HG03442 (cell line): ENCODE measurements at regions not wholly inside any gene's neighbourhood (a gene's known extent, or its start where the extent isn't known, plus 50 kb on each side); places are given as distances from the start of the nearest gene placed in this dataset.
A peak's percentile ranks its signal among the peaks of the same experiment; 100 is the strongest.

Experiments
- ATAC-seq: cut with Tn5 transposase; IDR thresholded peaks from one replicate; pipeline ENCODE4 v1.9.1; 2021; ENCODE audit warnings: mild to moderate bottlenecking, moderate library complexity; ENCODE audit not compliant: unreplicated experiment

DNA sequence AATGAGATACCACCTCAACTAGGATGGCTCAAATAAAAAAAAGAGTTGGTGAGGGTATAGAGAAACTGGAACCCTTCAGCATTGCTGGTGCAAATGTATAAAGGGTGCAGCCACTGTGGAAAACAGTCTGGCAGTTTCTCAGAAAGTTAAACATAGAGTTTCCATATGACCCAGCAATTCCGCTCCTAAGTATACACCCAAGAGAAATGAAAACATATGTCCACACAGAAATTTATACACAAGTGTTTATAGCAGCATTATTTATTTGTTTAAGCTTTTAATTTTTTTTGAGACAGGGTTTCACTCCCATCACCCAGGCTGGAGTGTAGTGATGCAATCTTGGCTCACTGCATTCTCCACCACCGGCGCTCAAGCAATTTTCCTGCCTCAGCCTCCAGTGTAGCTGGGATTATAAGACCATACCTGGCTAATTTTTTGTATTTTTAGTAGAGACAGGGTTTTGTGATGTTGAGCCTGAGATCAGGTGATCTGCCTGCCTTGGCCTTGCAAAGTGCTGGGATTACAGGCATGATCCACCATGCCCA is 118.2 kb upstream of the KIF5B start:
- no peak for ATAC-seq

DNA sequence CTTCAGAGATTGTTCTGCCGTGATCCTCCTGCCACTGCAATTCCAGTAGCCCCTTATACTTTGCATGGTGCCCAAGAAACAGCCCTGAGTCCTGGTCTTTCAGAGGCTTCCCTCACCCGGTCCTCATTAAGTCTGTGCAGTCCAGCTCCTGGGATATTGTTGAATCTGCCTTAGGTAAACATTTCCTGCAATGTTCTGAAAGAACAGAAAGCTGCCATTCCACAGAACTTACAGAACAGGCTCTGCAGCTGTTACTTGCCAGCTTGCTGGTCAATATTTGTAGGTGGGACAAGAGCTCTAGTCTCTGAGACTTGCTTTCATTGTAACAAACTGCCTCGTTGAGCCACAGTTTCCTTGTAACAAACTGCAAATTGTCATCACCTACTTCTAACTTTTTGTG is 115.0 kb upstream of the KIF5B start:
- ATAC-seq: no peak

DNA sequence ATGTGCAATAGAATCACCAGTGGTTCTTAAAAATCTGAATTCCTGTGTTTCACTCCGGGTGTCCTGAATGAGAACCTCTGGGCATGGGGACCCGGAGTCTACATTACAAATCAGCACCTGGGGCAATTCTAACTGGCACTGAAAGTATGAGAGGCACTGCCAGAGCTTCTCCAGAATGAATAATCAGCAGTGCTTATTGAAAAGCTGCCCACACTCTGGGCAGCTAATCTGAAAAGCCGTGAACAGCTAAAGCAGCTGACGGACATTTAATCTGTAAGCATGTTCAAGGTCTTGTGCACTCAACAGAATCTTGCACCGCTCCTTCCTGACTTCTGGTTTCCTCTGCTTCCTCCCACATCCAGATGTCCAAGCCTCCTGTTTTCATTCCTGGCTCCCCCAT is 113.3 kb upstream of the KIF5B start:
- no peak for ATAC-seq

DNA sequence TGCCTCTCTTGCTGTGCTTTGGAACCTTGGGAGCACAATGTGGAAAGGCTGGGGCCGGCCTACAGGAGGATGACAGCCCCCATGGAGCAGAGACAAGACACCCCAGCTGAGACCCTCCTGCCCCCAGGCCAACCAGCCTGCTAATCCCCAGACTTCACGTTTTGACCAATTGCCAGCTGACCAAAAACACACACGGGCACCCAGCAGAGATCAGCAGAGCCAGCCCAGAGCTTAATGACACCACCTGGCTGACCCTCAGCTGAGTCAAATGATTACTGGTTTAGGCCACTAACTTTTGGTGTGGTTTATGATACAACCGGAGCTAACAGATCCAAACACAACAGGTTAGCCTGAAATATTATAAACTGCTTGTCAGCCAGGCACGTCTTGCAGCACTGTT is 111.2 kb upstream of the KIF5B start:
- ATAC-seq: no peak

DNA sequence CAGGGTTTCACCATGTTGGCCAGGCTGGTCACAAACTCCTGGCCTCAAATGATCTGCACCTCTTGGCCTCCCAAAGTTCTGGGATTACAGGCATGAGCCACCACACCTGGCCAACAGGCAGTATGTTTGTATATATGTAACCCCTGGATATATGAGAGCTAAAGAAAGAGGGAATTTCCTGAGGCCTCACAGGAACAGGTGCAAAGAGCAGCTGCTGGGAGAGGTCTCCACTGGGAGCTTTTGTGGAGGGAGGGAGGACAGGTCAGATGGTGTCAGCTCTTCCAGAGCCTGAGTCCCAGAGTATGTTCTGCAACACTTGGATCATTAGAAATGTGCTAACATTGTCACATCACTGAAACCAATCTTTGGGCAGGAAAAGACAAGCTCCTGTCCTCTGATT is 110.1 kb upstream of the KIF5B start:
- ATAC-seq: no peak

DNA sequence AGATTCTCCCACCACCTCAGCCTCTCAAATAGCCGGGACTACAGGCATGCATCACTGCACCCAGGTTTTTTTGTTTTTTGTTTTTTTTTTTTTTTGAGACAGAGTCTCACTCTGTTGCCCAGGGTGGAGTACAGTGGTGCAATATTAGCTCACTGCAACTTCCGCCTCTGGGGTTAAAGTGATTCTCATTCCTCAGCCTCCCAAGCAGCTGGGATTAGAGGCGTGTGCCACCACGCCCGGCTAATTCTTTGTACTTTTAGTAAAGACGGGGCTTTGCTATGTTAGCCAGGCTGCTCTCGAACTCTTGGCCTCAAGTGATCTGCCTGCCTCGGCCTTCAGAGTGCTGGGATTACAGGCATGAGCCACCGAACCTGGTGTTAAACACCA is 107.5 kb upstream of the KIF5B start:
- no peak for ATAC-seq

DNA sequence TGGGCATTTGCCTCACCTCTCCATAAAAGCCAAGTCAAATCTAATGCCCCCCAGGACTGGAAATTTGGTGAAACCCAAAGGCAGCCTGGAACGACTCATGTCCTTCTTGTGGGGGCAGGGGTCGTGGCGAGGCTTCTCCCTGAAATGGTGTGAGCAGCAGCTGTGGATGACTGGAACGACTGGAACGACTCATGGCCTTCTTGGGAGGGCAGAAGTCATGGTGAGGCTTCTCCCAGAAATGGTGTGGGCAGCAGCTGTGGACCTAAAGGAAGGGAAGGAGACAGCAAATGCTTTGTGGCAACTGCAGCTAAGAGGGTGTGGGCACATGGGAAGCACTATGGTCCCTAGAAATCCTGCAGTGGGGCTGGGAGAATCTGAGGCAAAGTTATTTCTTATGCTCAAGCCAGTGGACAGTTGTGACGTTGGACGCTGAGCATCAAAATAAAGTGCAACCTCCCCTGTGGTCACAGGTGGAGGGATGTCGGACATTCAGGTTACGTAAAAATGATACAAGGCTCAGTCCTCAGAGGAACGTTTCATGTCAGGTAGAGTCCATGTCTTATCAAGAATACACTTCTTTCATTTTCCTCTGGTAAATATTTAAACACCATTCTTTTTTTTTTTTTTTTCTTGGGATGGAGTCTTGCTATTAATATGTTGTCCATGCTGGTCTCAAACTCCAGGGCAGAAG is 107.0 kb upstream of the KIF5B start:
- ATAC-seq: no peak

DNA sequence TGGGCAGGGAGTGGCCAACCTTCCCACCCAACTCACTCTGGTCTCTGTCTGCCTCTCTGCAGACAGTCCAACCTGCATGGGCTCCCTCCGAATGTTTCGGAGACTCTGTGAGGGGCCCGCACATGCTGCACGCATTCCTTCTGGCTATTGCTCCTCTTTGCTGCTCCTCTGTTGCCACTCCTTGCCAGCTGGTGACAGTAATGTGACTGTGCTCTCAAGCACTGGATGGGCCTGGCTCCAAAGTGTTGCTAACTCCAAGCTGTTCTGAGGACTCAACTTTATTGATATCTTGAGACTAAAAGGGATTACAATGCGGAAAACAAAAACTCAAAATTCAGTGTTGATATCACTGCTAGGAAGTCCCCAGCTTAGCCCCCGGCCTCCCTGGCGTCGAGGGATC is 105.4 kb upstream of the KIF5B start:
- no peak for ATAC-seq

DNA sequence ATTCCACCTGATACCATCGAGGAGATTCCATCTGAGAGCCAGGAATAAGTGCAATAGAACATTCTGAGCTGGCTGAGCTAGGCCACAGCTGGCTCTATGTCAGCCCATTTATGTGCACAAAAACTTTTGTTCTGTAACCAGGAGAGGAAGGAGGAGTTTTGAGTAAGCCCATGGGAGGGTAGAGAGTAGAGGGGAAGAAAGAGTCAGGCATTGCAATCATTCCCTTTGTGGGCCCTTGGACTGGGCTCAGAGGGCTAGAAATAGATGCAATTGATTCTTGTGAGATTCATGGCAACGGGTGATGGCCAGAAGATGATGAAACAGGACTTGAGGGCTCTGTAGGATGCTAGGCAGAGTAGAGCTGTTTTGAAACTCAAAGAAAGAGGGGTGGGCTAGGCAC is 104.6 kb upstream of the KIF5B start:
- ATAC-seq: no peak

DNA sequence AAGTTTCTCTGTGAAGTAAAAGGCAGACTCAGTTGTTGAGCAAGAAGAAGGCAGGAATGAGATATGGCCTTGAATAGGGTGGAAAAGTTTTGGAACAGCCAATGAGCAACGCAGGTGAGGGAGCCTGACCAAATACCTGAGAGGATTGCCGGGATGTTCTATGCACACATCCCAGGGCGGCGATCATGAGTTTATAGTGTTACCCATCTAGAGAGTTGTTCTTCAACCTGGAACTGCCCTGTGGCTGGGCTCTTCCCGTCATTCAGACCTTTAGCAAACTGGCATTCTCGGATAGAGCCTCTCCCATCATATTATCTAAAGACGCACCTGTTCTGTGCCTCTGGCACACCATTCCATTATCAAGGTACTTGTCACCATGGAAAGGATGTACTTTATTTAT is 103.0 kb upstream of the KIF5B start:
- ATAC-seq: no peak

DNA sequence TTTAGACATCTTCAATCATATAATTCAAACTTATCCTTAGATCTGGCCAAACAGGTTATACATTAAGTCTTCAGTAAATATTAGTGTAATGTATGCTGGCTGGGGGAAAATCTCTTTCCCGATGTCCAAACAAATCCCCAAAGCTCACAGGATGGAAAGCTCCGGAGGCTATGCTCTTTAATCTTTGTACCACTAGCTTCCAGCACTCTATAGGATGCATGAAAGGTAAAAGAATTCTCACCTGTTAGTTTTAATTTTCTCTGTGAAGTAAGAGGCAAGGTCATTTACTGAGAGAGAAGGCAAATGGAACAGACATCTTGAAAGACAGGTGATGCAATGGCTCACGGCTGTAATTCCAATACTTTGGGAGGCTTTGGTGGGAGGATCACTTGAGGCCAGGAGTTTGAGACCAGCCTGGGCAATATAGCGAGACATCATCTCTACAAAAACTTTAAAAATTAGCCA is 99.8 kb upstream of the KIF5B start:
- no peak for ATAC-seq

DNA sequence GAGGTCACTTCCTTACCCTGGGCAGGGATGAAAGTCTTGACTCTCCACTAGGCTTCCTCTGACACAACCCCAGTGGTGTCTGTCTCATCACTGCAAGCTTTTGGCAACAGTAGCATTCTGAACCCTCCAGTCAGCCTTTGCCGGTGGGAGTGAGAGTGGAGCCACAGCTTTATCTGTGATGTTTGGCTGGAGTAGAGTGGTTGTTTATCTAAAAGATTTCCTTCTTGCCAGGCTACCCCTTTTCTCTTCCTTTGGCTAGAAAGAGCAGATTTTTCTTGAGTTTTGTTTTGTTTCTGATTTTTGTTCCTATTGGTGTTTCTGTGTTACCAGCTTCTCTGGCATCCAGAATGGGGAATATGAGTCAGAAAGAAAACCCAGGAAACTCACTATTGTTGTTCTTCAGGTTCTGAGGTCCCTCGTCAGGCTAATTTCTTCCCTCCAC is 98.9 kb upstream of the KIF5B start:
- no peak for ATAC-seq

DNA sequence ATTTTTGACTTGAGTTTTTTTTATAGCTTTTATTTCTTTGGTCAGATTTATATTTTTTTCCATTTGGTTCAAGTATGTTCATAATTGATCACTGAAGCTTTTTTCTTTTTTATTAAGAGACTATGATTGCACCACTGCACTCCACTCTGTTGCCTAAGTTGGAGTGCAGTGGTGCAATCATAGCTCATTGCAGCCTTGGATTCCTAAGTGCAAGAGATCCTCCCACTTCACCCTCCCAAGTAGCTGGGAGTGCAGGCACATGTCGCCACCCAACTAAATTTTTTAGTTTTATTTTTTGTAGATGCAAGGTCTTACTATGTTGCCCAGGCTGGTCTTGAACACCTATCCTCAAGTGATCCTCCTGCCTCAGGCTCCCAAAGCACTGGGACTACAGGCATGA is 97.7 kb upstream of the KIF5B start:
- no peak for ATAC-seq

DNA sequence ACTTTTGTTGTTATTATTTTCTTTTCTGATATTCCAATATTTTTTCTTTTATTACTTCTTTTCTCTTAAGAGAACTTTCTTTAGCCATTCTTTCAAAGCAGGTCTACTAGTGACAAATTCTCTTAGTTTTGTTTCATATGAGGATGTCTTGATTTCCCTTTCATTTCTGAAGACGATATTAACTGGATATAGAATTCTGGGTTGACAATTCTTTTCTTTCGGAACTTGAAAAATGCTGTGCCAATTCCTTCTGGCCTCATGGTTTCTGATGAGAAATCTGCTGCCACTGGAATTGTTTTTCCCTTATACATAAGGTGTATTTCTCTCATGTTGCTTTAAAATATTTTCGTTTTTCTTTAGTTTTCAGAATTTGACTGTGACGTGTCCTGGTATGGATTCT is 97.0 kb upstream of the KIF5B start:
- ATAC-seq: no peak

DNA sequence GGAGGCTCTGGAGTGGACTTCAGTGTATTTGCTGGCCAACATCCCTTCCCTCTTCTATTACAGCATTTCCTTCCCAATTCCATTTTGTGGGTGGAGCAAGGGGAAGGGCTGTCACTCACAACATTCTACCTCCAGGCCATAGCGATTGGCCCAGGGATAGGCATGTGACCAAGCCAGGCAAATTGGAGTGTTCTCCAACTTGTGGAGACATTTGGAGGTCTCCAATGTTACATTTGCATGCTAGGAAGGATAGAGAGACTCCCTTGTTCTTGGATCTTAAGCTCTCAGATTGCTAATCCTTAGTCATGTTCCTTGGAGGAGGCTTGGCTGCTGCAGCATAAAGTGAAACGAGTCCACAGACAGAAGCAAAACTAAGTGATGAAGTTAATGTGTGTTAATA is 95.6 kb upstream of the KIF5B start:
- no peak for ATAC-seq

DNA sequence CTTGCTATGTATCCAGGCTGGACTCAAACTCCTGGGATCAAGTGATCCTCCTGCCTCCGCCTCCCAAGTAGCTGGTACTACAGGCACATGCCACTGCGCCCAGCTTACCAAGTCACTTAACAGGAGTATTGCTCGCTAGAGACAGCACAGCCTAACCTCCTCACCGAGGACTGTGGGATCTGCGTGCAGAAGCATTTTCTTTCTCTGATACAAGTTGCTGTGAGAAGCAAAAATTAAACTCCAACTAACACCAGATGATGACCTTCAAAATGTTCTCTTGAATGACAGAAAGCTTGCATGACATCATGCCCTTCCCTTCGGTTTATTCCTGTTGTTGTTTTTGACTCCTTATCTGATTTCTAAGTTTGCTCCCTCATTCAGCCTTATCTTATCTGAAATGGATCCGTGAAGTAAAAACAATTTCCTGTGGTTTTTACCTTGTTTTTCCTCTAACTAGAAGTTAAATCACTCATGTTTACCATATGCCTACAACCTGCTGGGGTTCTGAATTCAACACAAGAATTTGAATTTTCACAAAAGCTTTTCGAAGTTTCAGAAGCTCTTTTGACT is 94.4 kb upstream of the KIF5B start:
- ATAC-seq: no peak

DNA sequence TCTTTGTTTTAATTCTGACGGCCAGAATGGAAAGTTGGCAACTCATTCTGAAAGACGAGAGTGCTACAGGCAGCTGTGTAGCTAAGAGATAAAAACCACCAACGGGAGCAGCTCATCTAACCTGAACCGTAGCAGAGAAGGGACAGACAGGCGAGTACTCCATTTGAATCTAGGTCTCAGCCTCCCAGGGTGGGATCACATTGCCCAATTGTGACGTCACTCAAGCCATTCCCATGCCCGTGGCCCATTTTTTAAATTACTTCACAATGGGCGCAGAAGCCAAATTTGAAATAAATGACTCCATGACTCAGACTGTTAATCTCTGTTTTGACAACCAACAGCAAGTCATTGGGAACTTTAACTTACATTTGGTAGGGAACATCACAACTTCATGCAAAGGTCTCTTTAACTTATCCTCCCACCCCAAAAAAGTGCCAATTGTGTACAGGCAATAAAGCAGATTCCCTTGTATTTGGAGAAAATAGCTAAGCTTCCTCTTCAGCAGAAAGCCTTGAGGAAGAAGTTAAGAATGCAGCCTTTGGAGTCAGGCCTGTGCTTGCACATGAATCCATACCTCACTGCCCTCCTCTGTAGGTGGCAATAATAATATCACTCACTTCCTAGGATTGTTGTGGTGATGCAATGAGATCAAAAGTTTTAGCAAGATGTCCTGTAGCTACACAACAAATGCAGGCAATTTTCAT is 93.2 kb upstream of the KIF5B start:
- ATAC-seq: peak; percentile 93

DNA sequence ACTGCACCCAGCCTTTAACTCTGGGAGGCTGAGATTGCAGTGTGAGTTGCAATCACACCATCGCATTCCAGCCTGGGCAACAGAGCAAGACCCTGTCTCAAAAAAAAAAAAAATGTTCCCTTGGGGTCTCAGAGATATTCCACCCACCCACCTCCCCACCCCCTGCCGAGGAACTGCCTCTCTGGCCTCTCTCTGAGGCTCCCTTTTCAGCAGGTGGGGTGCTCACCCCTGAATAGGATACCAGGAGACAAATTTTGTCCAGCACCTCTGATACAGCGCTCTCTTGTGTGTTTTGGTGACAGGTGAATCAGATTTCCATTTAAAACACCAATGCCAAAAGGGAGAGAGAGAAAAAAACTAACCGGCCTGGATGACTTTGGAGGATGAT is 92.6 kb upstream of the KIF5B start:
- ATAC-seq: peak; percentile 14

DNA sequence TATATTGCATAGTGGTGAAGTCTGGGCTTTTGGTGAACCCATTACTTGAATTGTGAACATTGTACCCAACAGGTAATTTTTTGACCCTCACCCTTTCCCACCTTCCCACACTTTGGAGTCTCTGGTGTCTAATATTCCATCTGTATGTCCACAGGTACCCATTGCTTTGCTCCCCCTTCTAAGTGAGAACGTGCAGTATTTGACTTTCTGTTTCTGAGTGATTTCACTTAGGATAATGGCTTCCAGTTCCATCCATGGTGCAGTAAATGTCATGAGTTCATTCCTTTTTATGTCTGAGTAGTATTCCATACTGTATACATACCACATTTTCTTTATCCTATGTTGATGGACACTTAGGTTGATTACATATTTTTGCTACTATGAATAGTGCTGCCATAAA is 91.5 kb upstream of the KIF5B start:
- ATAC-seq: no peak

DNA sequence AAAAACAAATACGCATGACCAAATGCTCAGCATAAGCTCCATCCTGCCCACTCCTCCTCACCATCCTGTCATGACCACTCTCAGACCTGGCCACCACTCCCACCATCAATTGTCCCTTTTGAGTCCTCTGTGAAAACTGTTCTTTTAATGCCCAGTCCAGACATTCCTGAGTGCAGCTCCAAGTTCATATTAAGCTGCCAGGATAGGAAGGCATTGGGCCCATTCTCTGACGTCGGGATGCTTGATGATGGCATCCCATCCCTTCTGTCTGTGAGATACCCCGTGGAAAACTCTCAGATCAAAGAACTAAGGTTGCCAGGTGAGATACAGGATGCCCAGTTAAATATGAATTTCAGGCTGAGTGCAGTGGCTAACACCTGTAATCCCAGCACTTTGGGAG is 89.9 kb upstream of the KIF5B start:
- ATAC-seq: no peak

DNA sequence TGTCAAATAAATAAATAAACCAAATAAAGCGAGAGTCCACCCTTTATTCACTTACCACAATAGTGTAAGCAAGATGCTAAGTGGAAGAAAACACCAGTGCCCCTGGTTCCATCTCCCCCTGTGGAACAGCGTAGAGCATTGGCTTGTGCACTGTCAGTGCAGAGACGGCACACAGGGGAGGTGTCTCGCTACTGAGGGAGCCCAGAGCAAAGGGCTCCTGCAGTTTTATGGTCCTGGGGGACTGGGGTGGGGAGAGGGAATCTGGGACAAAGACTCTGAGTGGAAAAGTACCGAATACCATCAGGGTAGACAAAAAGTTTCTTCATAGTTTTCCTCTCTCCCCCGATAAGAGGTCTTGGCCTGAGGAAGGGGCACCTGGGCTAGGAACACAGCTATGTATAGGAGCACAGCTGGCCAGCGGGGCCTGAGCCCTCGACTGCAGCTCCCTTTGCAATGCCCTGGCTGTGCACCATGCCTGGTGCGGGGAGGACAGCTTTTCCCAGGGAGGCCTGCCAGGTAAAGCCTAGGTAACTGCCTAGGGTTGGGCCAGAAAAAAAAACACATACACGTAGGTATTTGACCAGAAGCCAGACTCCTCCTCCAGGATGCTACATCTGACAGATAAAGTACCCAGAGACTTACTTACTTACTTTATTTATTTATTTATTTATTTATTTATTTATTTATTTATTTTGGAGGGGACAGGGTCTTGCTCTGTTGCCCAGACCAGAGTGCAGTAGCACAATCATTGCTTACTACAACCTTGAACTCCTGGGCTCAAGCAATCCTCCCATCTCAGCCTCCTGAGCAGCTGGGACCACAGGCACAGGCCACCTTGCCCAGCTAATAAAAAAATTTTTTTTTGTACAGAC is 88.8 kb upstream of the KIF5B start:
- no peak for ATAC-seq
